HepG2 (cell line): ENCODE measurements at regions not wholly inside any gene's neighbourhood (a gene's known extent, or its start where the extent isn't known, plus 50 kb on each side); places are given as distances from the start of the nearest gene placed in this dataset.

Experiments
- ATAC-seq: fragments of 200-7000 bp; cut with Tn5 transposase; 3 replicates; pipeline ENCODE4 v1.9.1; 2020; ENCODE audit warnings: mild to moderate bottlenecking, moderate library complexity
- BruUV-seq: library from RNA; stranded (reverse); fragments of 400-500 nt; replicated peaks from 2 replicates; lab custom pipeline; 2021; lab: Mats Ljungman, UMichigan
- CTCF ChIA-PET: fragments of 300-600 bp; formaldehyde crosslinking; extraction: SDS; loops from one replicate; lab custom pipeline; 2021; ENCODE audit warnings: low total read pairs, inconsistent platforms, low intra/inter-chr PET ratio; lab: Yijun Ruan, JAX
- POLR2A ChIA-PET: fragments of 350-600 bp; sonication (Branson Sonifier 250); formaldehyde crosslinking; loops from one replicate; lab custom pipeline; 2020; ENCODE audit warnings: antibody characterized with exemption, inconsistent platforms; lab: Yijun Ruan, JAX
- DNase-seq: peaks from one replicate; pipeline ENCODE4 v3.0.0-alpha.2; 2015; ENCODE audit warnings: low spot score
- FAIRE-seq: peaks from 3 replicates; lab custom pipeline; 2011; peaks lifted over from hg19 to GRCh38; lab: Jason Lieb, UNC
- H2AFZ ChIP-seq: one replicate; pipeline ENCODE4 v1.6.1; 2011; ENCODE audit warnings: low read length, inconsistent platforms
- H3K27ac ChIP-seq: fragments of 300-600 bp; 3 replicates; pipeline ENCODE4 v1.8.0; 2011; ENCODE audit warnings: mixed run types, mild to moderate bottlenecking, mixed read lengths, low read length, inconsistent platforms; ENCODE audit not compliant: insufficient read depth; ENCODE audit errors: extremely low read length
- H3K27me3 ChIP-seq, 2 experiments: fragments of 200-600 bp in 1 of 2; 2 replicates in 1 of 2; 3 replicates in 1 of 2; pipeline versions ENCODE4 v1.6.0 to v1.8.0; 2011; ENCODE audit warnings: low read length in 2 of 2, mild to moderate bottlenecking in 2 of 2, moderate library complexity in 2 of 2, inconsistent platforms in 1 of 2; ENCODE audit not compliant: insufficient read depth in 2 of 2, control insufficient read depth in 1 of 2
- H3K36me3 ChIP-seq, 2 experiments: fragments of 200-600 bp in 1 of 2; replicated peaks in 1 of 2; 2 replicates in 1 of 2; 3 replicates in 1 of 2; pipeline versions ENCODE4 v1.5.1 to v1.8.0; 2011; ENCODE audit warnings: low read length in 2 of 2, inconsistent platforms in 1 of 2; ENCODE audit not compliant: insufficient read depth in 2 of 2, control insufficient read depth in 1 of 2
- H3K4me1 ChIP-seq: 2 replicates; pipeline ENCODE4 v1.5.1; 2012; ENCODE audit warnings: low read length, inconsistent platforms; ENCODE audit not compliant: insufficient read depth
- H3K4me2 ChIP-seq: 2 replicates; pipeline ENCODE4 v1.6.0; 2011; ENCODE audit warnings: low read depth, low read length, inconsistent platforms
- H3K4me3 ChIP-seq, 3 experiments: fragments of 200-600 bp in 1 of 3; sonication (generic), shearing (Covaris generic) in 1 of 3; replicated peaks in 1 of 3; 2 replicates each; pipeline ENCODE4 v1.5.1; 2011 to 2016; ENCODE audit warnings: low read length in 3 of 3, inconsistent platforms in 2 of 3, low read depth in 2 of 3, mild to moderate bottlenecking in 2 of 3, control low read depth in 1 of 3, mixed read lengths in 1 of 3; ENCODE audit not compliant: insufficient read depth in 1 of 3
- H3K79me2 ChIP-seq: one replicate; pipeline ENCODE4 v1.6.1; 2011; ENCODE audit warnings: low read length, inconsistent platforms; ENCODE audit not compliant: insufficient read depth
- H3K9ac ChIP-seq: 2 replicates; pipeline ENCODE4 v1.6.0; 2011; ENCODE audit warnings: mild to moderate bottlenecking, low read depth, low read length, inconsistent platforms; ENCODE audit not compliant: insufficient read depth
- H3K9me3 ChIP-seq: 2 replicates; pipeline ENCODE4 v1.5.1; 2012; ENCODE audit warnings: mild to moderate bottlenecking, low read length
- H4K20me1 ChIP-seq: 2 replicates; pipeline ENCODE4 v1.6.0; 2011; ENCODE audit warnings: inconsistent platforms, mild to moderate bottlenecking, low read length, moderate library complexity; ENCODE audit not compliant: insufficient read depth
- ELF1 ChIP-seq: sonication (generic); formaldehyde crosslinking; IDR thresholded peaks from 2 replicates; pipeline ENCODE4 v1.4.0; 2020; ENCODE audit warnings: missing genetic modification reagents
- HES4 ChIP-seq: sonication (generic); formaldehyde crosslinking; IDR thresholded peaks from 2 replicates; pipeline ENCODE4 v1.9.0; 2021; ENCODE audit warnings: mild to moderate bottlenecking, missing genetic modification reagents, borderline replicate concordance
- HNF4A ChIP-seq: sonication (generic); formaldehyde crosslinking; IDR thresholded peaks from 2 replicates; pipeline ENCODE4 v1.4.0; 2020; ENCODE audit warnings: missing genetic modification reagents
- IKZF1 ChIP-seq: fragments of 450-650 bp; IDR thresholded peaks from 2 replicates; pipeline ENCODE4 v1.7.1; 2016
- JUN ChIP-seq: sonication (generic); formaldehyde crosslinking; IDR thresholded peaks from 2 replicates; pipeline ENCODE4 v1.4.0; 2020; ENCODE audit warnings: mild to moderate bottlenecking, missing genetic modification reagents
- MED8 ChIP-seq: sonication (generic); formaldehyde crosslinking; IDR thresholded peaks from 2 replicates; pipeline ENCODE4 v1.8.1; 2023; ENCODE audit warnings: mild to moderate bottlenecking, missing genetic modification reagents; ENCODE audit not compliant: insufficient replicate concordance
- NFYB ChIP-seq: sonication (generic); formaldehyde crosslinking; IDR thresholded peaks from 2 replicates; pipeline ENCODE4 v1.4.0; 2020; ENCODE audit warnings: missing genetic modification reagents
- NR3C1 ChIP-seq: sonication (generic); formaldehyde crosslinking; IDR thresholded peaks from 2 replicates; pipeline ENCODE4 v1.4.0; 2020; ENCODE audit warnings: missing genetic modification reagents
- SAFB2 ChIP-seq: sonication (generic); formaldehyde crosslinking; IDR thresholded peaks from 2 replicates; pipeline ENCODE4 v1.5.1; 2020; ENCODE audit warnings: missing genetic modification reagents, low read depth, mild to moderate bottlenecking, borderline replicate concordance
- SAP130 ChIP-seq: IDR thresholded peaks from 2 replicates; pipeline ENCODE4 v1.6.1; 2016; ENCODE audit warnings: low read depth
- ZKSCAN8 ChIP-seq: IDR thresholded peaks from 2 replicates; pipeline ENCODE4 v1.6.1; 2016; ENCODE audit warnings: borderline replicate concordance, missing genetic modification reagents, missing compliant biosample characterization
- ZNF138 ChIP-seq: sonication (generic); formaldehyde crosslinking; IDR thresholded peaks from 2 replicates; pipeline ENCODE4 v1.5.0; 2020; ENCODE audit warnings: mild to moderate bottlenecking, low read depth, missing genetic modification reagents
- ZNF343 ChIP-seq: sonication (generic); formaldehyde crosslinking; IDR thresholded peaks from 2 replicates; pipeline ENCODE4 v1.4.0; 2020; ENCODE audit warnings: mild to moderate bottlenecking, missing genetic modification reagents
- ZNF552 ChIP-seq: sonication (generic); formaldehyde crosslinking; IDR thresholded peaks from 2 replicates; pipeline ENCODE4 v1.9.0; 2022; ENCODE audit warnings: missing genetic modification reagents, mild to moderate bottlenecking, borderline replicate concordance
- ZNF772 ChIP-seq: sonication (generic); formaldehyde crosslinking; IDR thresholded peaks from 2 replicates; pipeline ENCODE4 v1.5.0; 2020; ENCODE audit warnings: mild to moderate bottlenecking, missing genetic modification reagents
- ZNF790 ChIP-seq: sonication (generic); formaldehyde crosslinking; IDR thresholded peaks from 2 replicates; pipeline ENCODE4 v1.8.0; 2022; ENCODE audit warnings: missing genetic modification reagents, mild to moderate bottlenecking, borderline replicate concordance
- ZSCAN21 ChIP-seq: sonication (generic); formaldehyde crosslinking; IDR thresholded peaks from 2 replicates; pipeline ENCODE4 v1.8.0; 2022; ENCODE audit warnings: mild to moderate bottlenecking, missing genetic modification reagents, moderate library complexity, borderline replicate concordance
- WGBS: methylation state at CpG from one replicate; pipeline ENCODE4 v1.1.6; 2017; ENCODE audit warnings: low lambda C conversion rate; 5-methylcytosine and 5-hydroxymethylcytosine counted together
- in situ Hi-C: cut with HindIII; loops from 2 replicates; pipeline ENCODE4 v1.10.0; 2017; ENCODE audit warnings: low pct_unique_long_range_greater_than_20kb; ENCODE audit not compliant: extremely low pct_ligation_motif_present
- intact Hi-C: fragments of 100-400 bp; cut with micrococcal nuclease; formaldehyde crosslinking; loops from one replicate; pipeline ENCODE4 v1.10.0; 2022; ENCODE audit not compliant: unreplicated experiment
- TF ChIP-seq, protein P1 (sequence below): sonication (generic); formaldehyde crosslinking; IDR thresholded peaks from 2 replicates; pipeline ENCODE4 v1.4.0; 2020; ENCODE audit warnings: missing genetic modification reagents, borderline replicate concordance
- TF ChIP-seq, protein P2 (sequence below): sonication (generic); formaldehyde crosslinking; IDR thresholded peaks from 2 replicates; pipeline ENCODE4 v1.4.0; 2020; ENCODE audit warnings: mild to moderate bottlenecking, missing genetic modification reagents
- TF ChIP-seq, protein P3 (sequence below): sonication (generic); formaldehyde crosslinking; IDR thresholded peaks from 2 replicates; pipeline ENCODE4 v1.4.0; 2020; ENCODE audit warnings: missing genetic modification reagents

DNA sequence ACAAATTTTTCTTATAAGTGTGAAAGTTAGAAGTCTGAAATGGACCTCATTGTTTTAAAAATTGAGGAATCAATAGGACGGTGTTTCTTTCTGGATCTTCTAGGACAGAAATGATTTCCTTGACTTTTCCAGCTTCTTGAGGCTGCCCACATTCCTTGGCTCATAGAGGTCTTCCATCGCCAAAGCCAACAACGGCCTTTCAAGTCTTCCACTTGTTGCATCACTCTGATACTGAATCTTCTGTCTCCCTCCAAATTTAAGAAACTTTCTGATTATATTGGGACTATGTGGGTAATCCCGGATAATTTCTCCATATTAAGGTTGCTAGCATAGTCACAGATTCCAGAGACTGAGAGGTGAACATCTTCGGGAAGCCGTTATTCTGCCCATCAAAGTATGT is 595.4 kb upstream of the ADAMTS5 start (continued):
- TF ChIP-seq, protein P1, sequence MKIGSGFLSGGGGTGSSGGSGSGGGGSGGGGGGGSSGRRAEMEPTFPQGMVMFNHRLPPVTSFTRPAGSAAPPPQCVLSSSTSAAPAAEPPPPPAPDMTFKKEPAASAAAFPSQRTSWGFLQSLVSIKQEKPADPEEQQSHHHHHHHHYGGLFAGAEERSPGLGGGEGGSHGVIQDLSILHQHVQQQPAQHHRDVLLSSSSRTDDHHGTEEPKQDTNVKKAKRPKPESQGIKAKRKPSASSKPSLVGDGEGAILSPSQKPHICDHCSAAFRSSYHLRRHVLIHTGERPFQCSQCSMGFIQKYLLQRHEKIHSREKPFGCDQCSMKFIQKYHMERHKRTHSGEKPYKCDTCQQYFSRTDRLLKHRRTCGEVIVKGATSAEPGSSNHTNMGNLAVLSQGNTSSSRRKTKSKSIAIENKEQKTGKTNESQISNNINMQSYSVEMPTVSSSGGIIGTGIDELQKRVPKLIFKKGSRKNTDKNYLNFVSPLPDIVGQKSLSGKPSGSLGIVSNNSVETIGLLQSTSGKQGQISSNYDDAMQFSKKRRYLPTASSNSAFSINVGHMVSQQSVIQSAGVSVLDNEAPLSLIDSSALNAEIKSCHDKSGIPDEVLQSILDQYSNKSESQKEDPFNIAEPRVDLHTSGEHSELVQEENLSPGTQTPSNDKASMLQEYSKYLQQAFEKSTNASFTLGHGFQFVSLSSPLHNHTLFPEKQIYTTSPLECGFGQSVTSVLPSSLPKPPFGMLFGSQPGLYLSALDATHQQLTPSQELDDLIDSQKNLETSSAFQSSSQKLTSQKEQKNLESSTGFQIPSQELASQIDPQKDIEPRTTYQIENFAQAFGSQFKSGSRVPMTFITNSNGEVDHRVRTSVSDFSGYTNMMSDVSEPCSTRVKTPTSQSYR (CRISPR knock-in tag): no peak
- TF ChIP-seq ZNF552: no peak
- TF ChIP-seq, protein P2, sequence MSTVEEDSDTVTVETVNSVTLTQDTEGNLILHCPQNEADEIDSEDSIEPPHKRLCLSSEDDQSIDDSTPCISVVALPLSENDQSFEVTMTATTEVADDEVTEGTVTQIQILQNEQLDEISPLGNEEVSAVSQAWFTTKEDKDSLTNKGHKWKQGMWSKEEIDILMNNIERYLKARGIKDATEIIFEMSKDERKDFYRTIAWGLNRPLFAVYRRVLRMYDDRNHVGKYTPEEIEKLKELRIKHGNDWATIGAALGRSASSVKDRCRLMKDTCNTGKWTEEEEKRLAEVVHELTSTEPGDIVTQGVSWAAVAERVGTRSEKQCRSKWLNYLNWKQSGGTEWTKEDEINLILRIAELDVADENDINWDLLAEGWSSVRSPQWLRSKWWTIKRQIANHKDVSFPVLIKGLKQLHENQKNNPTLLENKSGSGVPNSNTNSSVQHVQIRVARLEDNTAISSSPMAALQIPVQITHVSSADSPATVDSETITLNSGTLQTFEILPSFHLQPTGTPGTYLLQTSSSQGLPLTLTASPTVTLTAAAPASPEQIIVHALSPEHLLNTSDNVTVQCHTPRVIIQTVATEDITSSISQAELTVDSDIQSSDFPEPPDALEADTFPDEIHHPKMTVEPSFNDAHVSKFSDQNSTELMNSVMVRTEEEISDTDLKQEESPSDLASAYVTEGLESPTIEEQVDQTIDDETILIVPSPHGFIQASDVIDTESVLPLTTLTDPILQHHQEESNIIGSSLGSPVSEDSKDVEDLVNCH: no peak
- no peak for TF ChIP-seq ZNF138
- no peak for TF ChIP-seq HNF4A (CRISPR knock-in tag)
- no peak for TF ChIP-seq ZKSCAN8 (CRISPR knock-in tag)
- no peak for TF ChIP-seq HES4

DNA sequence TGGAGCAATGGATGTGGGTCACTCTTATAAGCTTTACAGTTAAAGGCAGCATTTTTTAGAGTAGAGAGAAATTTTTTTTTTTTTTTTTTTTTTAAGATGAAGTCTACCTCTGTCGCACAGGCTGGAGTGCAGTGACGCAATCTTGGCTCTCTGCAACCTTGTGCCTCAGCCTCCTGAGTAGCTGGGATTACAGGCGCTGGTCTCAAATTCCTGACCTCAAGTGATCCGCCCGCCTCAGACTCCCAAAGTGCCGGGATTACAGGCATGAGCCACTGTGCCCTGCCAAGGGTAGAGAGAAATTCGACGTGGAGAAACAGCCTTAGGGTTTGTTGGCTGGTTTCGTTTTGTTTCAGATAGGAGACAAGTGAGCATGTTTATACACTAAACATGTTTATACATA is 594.2 kb upstream of the ADAMTS5 start:
- POLR2A ChIA-PET: no interaction called here
- CTCF ChIA-PET: no interaction called here
- Histone ChIP-seq H3K4me1 (no peaks in the 10 kb centered on the region), H2AFZ (no peak overlapping the region), H3K27ac (no peak overlapping the region), H3K36me3 (no peaks in the 10 kb centered on the region), H3K4me3 (no peak overlapping the region), H3K79me2 (no peaks in the 10 kb centered on the region), H3K9me3 (peaks cover 90% of the 10 kb centered on the region), H4K20me1 (no peaks in the 10 kb centered on the region), H3K27me3 (no peaks in the 10 kb centered on the region), H3K9ac (no peak overlapping the region), H3K4me2 (no peak overlapping the region)
- WGBS: 7% methylated on average over 9 of the region's 9 CpGs
- DNase-seq (no peak), ATAC-seq (no peak), FAIRE-seq (no peak)
- intact Hi-C loops: no loop called here
- in situ Hi-C loops: loop anchor here (25.0 kb wide), 1 partner anchor 101 kb away; no protein-coding TSS in a partner anchor
- BruUV-seq: no TSS peak
- TF ChIP-seq HNF4A (CRISPR knock-in tag) (no peak), SAP130 (CRISPR knock-in tag) (no peak), NFYB (no peak), MED8 (CRISPR knock-in tag) (no peak), ELF1 (CRISPR knock-in tag) (no peak), JUN (no peak), SAFB2 (CRISPR knock-in tag) (no peak), ZNF772 (CRISPR knock-in tag) (no peak), ZSCAN21 (CRISPR knock-in tag) (no peak), NR3C1 (no peak), IKZF1 (no peak), ZNF343 (no peak), ZNF790 (CRISPR knock-in tag) (no peak)
- TF ChIP-seq, protein P3, sequence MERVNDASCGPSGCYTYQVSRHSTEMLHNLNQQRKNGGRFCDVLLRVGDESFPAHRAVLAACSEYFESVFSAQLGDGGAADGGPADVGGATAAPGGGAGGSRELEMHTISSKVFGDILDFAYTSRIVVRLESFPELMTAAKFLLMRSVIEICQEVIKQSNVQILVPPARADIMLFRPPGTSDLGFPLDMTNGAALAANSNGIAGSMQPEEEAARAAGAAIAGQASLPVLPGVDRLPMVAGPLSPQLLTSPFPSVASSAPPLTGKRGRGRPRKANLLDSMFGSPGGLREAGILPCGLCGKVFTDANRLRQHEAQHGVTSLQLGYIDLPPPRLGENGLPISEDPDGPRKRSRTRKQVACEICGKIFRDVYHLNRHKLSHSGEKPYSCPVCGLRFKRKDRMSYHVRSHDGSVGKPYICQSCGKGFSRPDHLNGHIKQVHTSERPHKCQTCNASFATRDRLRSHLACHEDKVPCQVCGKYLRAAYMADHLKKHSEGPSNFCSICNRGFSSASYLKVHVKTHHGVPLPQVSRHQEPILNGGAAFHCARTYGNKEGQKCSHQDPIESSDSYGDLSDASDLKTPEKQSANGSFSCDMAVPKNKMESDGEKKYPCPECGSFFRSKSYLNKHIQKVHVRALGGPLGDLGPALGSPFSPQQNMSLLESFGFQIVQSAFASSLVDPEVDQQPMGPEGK (CRISPR knock-in tag): no peak
